ENCODE measurements at regions not wholly inside any gene's neighbourhood (a gene's known extent, or its start where the extent isn't known, plus 50 kb on each side); places are given as distances from the start of the nearest gene placed in this dataset.
A peak's percentile ranks its signal among the peaks of the same experiment; 100 is the strongest.
"Not testable (repeated sequence)": the region's sequence is repeated elsewhere in the genome, so short reads cannot be mapped to it uniquely, and the experiment has no call there.

- peaks cover 4 to 64% (median 29%) of the 10 kb centered on the region in 11 donors for H3K9me3 Mint-ChIP-seq
- ATAC-seq; H3K4me3 ChIP-seq (ENCODE audit: low read length); CTCF ChIA-PET; H3K27ac ChIP-seq (ENCODE audit: low read depth, low read length); intact Hi-C loops (cut with micrococcal nuclease); H3K4me1 ChIP-seq (ENCODE audit: control insufficient read depth in 2 of 2, insufficient read depth in 2 of 2, low read length in 2 of 2); H3K4me1 Mint-ChIP-seq; H3K27me3 ChIP-seq (ENCODE audit: control insufficient read depth in 2 of 2, insufficient read depth in 2 of 2, low read length in 2 of 2); H3K36me3 ChIP-seq (ENCODE audit: control insufficient read depth in 2 of 3, insufficient read depth in 3 of 3, low read length in 3 of 3); DNase-seq; POLR2A ChIA-PET; H3K4me3 Mint-ChIP-seq; H3K27ac Mint-ChIP-seq: not testable (repeated sequence)
- H3K9me3 ChIP-seq (ENCODE audit: control insufficient read depth in 2 of 3, low read length in 3 of 3) = peaks cover 0 to 17% (median 0%) of the 10 kb centered on the region in 3 experiments
- H3K27me3 Mint-ChIP-seq = peaks cover 54 to 75% (median 69%) of the 10 kb centered on the region in 5 donors
- H3K36me3 Mint-ChIP-seq = peaks cover 0 to 12% (median 6%) of the 10 kb centered on the region in 5 donors
Observed at GRCh38 chr5:138678826-138679225, 74.4 kb upstream of the CTNNA1 start.

GRCh38 chr5:138677782-138678181 is 75.4 kb upstream of the CTNNA1 start:
- POLR2A ChIA-PET = interaction anchor here (1.7 kb wide), 1 partner anchor 9 kb away, joined by 5 read pairs; no protein-coding TSS in a partner anchor
- peaks cover 0 to 66% (median 31%) of the 10 kb centered on the region in 11 donors for H3K9me3 Mint-ChIP-seq

DNA sequence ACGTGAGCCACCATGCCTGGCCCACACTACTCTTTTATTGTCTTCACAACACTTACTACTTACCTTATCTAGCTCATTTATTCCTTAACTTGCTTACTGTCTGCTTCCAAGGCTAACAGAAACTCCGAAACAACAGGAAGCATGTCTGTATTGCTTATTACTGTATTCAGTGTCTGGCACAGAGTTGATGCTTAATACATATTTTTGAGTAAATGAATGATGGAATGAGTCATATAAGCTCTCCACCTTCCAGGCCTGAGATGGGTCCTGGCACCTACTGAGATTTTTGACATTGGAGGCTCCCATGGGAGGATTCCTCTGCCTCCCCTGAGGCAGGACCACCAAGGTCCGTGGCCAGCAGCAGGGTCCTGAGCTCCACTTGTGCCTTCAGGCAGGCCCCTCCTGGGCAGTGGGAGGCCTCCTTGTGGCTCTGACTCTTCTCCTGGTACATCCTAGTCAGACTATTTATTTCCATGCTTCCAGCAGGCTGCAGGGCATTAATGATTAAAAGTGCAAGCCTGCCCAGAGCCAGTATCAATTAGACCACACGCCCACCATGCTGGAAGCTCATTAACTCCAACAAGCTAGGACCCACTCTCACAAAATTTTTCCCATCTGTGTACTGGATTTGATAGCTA is 76.5 kb upstream of the CTNNA1 start:
- Mint-ChIP-seq H3K4me3 (no peak overlapping the region), H3K9me3 (peaks cover 0 to 63% (median 29%) of the 10 kb centered on the region in 11 donors), H3K27ac (no peak overlapping the region), H3K4me1 (peaks cover 0 to 4% (median 0%) of the 10 kb centered on the region in 7 donors), H3K36me3 (peaks cover 0 to 14% (median 6%) of the 10 kb centered on the region in 5 donors), H3K27me3 (peaks cover 65 to 79% (median 71%) of the 10 kb centered on the region in 5 donors)
- no peaks in the 10 kb centered on the region for H3K36me3 ChIP-seq (ENCODE audit: control insufficient read depth in 2 of 3, insufficient read depth in 3 of 3, low read length in 3 of 3)
- peaks cover 0 to 23% (median 0%) of the 10 kb centered on the region in 3 experiments for H3K9me3 ChIP-seq (ENCODE audit: control insufficient read depth in 2 of 3, low read length in 3 of 3)
- intact Hi-C loops (cut with micrococcal nuclease) = no loop called here
- H3K27me3 ChIP-seq (ENCODE audit: control insufficient read depth in 2 of 2, insufficient read depth in 2 of 2, low read length in 2 of 2) = no peaks in the 10 kb centered on the region
- H3K27ac ChIP-seq (ENCODE audit: low read depth, low read length) = no peak overlapping the region
- CTCF ChIA-PET = no interaction called here
- no peaks in the 10 kb centered on the region for H3K4me1 ChIP-seq (ENCODE audit: control insufficient read depth in 2 of 2, insufficient read depth in 2 of 2, low read length in 2 of 2)
- H3K4me3 ChIP-seq (ENCODE audit: low read length) = no peak overlapping the region
- DNase-seq (no peak), ATAC-seq (no peak)
- POLR2A ChIA-PET = interaction anchor here (1.7 kb wide), 1 partner anchor 8 kb away, joined by 5 read pairs; no protein-coding TSS in a partner anchor

More at GRCh38 chr5:138677782-138678181, 75.4 kb upstream of the CTNNA1 start:
- Histone ChIP-seq H3K4me1 (ENCODE audit: control insufficient read depth in 2 of 2, insufficient read depth in 2 of 2, low read length in 2 of 2) (no peaks in the 10 kb centered on the region), H3K27ac (ENCODE audit: low read depth, low read length) (no peak overlapping the region), H3K27me3 (ENCODE audit: control insufficient read depth in 2 of 2, insufficient read depth in 2 of 2, low read length in 2 of 2) (no peaks in the 10 kb centered on the region), H3K4me3 (ENCODE audit: low read length) (no peak overlapping the region), H3K9me3 (ENCODE audit: control insufficient read depth in 2 of 3, low read length in 3 of 3) (peaks cover 0 to 23% (median 0%) of the 10 kb centered on the region in 3 experiments), H3K36me3 (ENCODE audit: control insufficient read depth in 2 of 3, insufficient read depth in 3 of 3, low read length in 3 of 3) (no peaks in the 10 kb centered on the region)
- no peak for ATAC-seq
- Mint-ChIP-seq H3K27me3 (peaks cover 63 to 78% (median 70%) of the 10 kb centered on the region in 5 donors), H3K36me3 (peaks cover 0 to 14% (median 6%) of the 10 kb centered on the region in 5 donors), H3K27ac (no peak overlapping the region), H3K4me3 (no peak overlapping the region), H3K4me1 (peaks cover 0 to 4% (median 0%) of the 10 kb centered on the region in 7 donors)
- intact Hi-C loops (cut with micrococcal nuclease) = no loop called here
- DNase-seq = no peak
- CTCF ChIA-PET = no interaction called here

DNA sequence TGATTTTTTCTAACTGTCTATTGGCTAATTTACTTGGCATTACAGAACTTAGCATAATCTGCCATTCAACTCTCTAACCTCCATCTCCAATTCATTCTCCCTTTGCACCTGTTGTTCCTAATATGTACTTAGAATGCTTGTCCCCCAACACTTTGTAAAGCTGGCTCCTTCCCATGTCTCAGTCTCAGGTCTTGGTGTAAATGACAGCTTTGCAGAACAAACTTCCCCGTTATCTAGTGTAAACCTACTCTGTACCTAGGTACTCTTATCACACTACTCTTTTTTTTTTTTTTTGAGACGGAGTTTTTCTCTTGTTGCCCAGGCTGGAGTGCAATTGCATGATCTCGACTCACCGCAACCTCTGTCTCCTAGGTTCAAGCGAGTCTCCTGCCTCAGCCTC is 77.2 kb upstream of the CTNNA1 start:
- no peaks in the 10 kb centered on the region for H3K4me1 ChIP-seq (ENCODE audit: control insufficient read depth in 2 of 2, insufficient read depth in 2 of 2, low read length in 2 of 2)
- no peak for DNase-seq
- no peak overlapping the region for H3K4me3 ChIP-seq (ENCODE audit: low read length)
- H3K36me3 ChIP-seq (ENCODE audit: control insufficient read depth in 2 of 3, insufficient read depth in 3 of 3, low read length in 3 of 3) = no peaks in the 10 kb centered on the region
- Mint-ChIP-seq H3K36me3 (peaks cover 0 to 14% (median 6%) of the 10 kb centered on the region in 5 donors), H3K4me1 (peaks cover 0 to 4% (median 0%) of the 10 kb centered on the region in 7 donors), H3K27me3 (peaks cover 62 to 76% (median 68%) of the 10 kb centered on the region in 5 donors), H3K27ac (no peak overlapping the region), H3K9me3 (peaks cover 0 to 63% (median 29%) of the 10 kb centered on the region in 11 donors), H3K4me3 (no peak overlapping the region)
- intact Hi-C loops (cut with micrococcal nuclease) = no loop called here
- ATAC-seq = no peak
- H3K27me3 ChIP-seq (ENCODE audit: control insufficient read depth in 2 of 2, insufficient read depth in 2 of 2, low read length in 2 of 2) = no peaks in the 10 kb centered on the region
- ChIA-PET CTCF (no interaction called here), POLR2A (no interaction called here)
- no peak overlapping the region for H3K27ac ChIP-seq (ENCODE audit: low read depth, low read length)
- H3K9me3 ChIP-seq (ENCODE audit: control insufficient read depth in 2 of 3, low read length in 3 of 3) = peaks cover 0 to 23% (median 0%) of the 10 kb centered on the region in 3 experiments

DNA sequence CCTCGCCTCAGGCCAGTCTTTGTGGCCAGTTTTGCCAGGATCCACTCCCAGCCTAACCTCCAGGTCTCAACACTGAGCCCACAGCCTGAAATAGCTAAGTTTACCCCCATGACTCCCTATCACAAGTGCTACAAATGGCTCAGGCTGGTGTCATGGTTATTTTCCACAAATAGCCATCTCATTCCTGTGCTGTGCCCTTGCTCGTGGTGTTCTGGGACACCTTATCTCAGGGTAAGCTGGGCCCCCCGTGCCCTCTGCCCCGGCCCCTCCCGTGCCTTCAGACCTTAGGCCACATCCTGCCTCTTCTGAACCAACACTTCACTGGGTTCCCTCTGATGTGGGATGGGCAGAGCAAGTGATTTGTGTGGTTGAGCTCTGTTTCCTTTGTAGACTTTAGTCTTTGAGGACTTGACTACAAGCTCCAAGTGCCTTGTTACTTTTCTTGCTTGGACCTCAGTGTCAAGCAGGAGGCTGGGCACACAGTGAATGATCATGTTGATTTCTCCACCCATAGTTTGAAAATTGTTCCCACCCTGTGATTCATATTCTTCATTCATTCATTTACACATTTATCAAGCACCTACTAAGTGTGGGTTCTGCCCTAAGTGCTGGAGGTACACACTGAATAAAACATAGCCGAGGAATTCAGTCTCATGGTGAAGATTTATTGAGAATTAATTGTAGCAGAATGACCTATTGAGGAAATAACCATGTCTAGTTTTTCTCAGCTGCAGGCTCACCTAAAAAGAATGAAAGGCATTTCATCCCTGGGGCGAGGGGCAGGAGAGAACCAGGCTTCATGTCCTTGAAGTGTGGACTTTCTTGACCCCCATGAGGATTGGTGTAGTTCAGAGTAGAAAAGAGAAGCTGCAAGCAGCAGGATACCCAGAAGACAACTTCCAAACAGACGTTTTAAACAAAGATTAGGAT is 84.5 kb upstream of the CTNNA1 start:
- intact Hi-C loops (cut with micrococcal nuclease) = loop anchor here (1.0 kb wide), 1 partner anchor 14 kb away; no protein-coding TSS in a partner anchor
- H3K27me3 ChIP-seq (ENCODE audit: control insufficient read depth in 2 of 2, insufficient read depth in 2 of 2, low read length in 2 of 2) = peaks cover 0 to 26% of the 10 kb centered on the region in 2 donors
- Mint-ChIP-seq H3K4me1 (peaks cover 17 to 35% (median 29%) of the 10 kb centered on the region in 7 donors), H3K27me3 (peaks cover 77 to 88% (median 85%) of the 10 kb centered on the region in 5 donors), H3K4me3 (peak overlapping the region in 7 of 10 donors; percentile 6 to 63 (median 30)), H3K9me3 (peaks cover 0 to 15% (median 7%) of the 10 kb centered on the region in 11 donors), H3K36me3 (peaks cover 0 to 6% (median 2%) of the 10 kb centered on the region in 5 donors), H3K27ac (no peak overlapping the region)
- no peak overlapping the region for H3K4me3 ChIP-seq (ENCODE audit: low read length)
- ATAC-seq = peak; percentile 84
- POLR2A ChIA-PET = interaction anchor here (0.5 to 1.2 kb wide), 2 partner anchors 8 to 12 kb away, joined by 3 to 5 read pairs; no protein-coding TSS in a partner anchor
- DNase-seq = peak in 7 of 9 donors; percentile 20 to 56 (median 44)
- H3K36me3 ChIP-seq (ENCODE audit: control insufficient read depth in 2 of 3, insufficient read depth in 3 of 3, low read length in 3 of 3) = no peaks in the 10 kb centered on the region
- H3K27ac ChIP-seq (ENCODE audit: low read depth, low read length) = no peak overlapping the region
- H3K4me1 ChIP-seq (ENCODE audit: control insufficient read depth in 2 of 2, insufficient read depth in 2 of 2, low read length in 2 of 2) = peaks cover 16 to 21% of the 10 kb centered on the region in 2 donors
- CTCF ChIA-PET = interaction anchor here (0.6 to 0.7 kb wide), 2 partner anchors 13 to 17 kb away, joined by 3 read pairs; no protein-coding TSS in a partner anchor
- peaks cover 0 to 5% (median 0%) of the 10 kb centered on the region in 3 experiments for H3K9me3 ChIP-seq (ENCODE audit: control insufficient read depth in 2 of 3, low read length in 3 of 3)

DNA sequence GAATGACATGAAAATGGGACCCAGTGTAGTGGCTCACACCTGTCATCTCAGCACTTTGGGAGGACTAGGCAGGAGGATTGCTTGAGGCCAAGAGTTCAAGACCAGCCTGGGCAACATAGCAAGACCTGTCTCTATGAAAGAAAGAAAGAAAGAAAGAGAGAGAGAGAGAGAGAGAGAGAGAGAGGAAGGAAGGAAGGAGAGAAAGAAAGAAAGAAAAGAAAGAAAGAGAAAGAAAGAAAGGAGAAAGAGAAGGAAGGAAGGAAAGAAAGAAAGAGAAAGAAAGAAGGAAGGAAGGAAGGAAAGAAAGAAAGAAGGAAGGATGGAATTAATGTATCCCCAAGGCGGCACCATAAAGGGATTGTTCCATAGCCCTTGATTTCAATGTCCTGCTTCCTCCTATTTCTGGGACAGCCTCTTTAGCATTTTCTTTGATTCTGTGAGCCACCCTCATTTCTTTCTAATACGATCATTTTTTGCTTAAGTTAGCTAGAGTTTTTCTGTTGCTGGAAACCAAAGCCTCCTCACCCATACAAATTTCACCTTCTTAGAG is 85.4 kb upstream of the CTNNA1 start:
- POLR2A ChIA-PET = interaction anchor here (1.2 kb wide), 1 partner anchor 9 kb away, joined by 5 read pairs; no protein-coding TSS in a partner anchor
- Mint-ChIP-seq H3K4me1 (peaks cover 20 to 44% (median 37%) of the 10 kb centered on the region in 7 donors), H3K4me3 (peak overlapping the region in 2 of 10 donors; percentile 21 to 30), H3K27me3 (peaks cover 77 to 88% (median 84%) of the 10 kb centered on the region in 5 donors), H3K27ac (peak overlapping the region in 1 of 9 donors; percentile 80)
- Histone ChIP-seq H3K4me1 (ENCODE audit: control insufficient read depth in 2 of 2, insufficient read depth in 2 of 2, low read length in 2 of 2) (peaks cover 25 to 29% of the 10 kb centered on the region in 2 donors), H3K27me3 (ENCODE audit: control insufficient read depth in 2 of 2, insufficient read depth in 2 of 2, low read length in 2 of 2) (peaks cover 0 to 26% of the 10 kb centered on the region in 2 donors)
- H3K36me3 Mint-ChIP-seq; H3K27ac ChIP-seq (ENCODE audit: low read depth, low read length); DNase-seq; H3K9me3 Mint-ChIP-seq; H3K9me3 ChIP-seq (ENCODE audit: control insufficient read depth in 2 of 3, low read length in 3 of 3); H3K36me3 ChIP-seq (ENCODE audit: control insufficient read depth in 2 of 3, insufficient read depth in 3 of 3, low read length in 3 of 3); ATAC-seq; H3K4me3 ChIP-seq (ENCODE audit: low read length): not testable (repeated sequence)
- intact Hi-C loops (cut with micrococcal nuclease) = loop anchor here (1.0 kb wide), 1 partner anchor 14 kb away; no protein-coding TSS in a partner anchor
- CTCF ChIA-PET = interaction anchor here (0.7 kb wide), 1 partner anchor 12 kb away, joined by 3 read pairs; no protein-coding TSS in a partner anchor
